GM19328 (cell line): ENCODE measurements at regions not wholly inside any gene's neighbourhood (a gene's known extent, or its start where the extent isn't known, plus 50 kb on each side); places are given as distances from the start of the nearest gene placed in this dataset.
"Not testable (repeated sequence)": the region's sequence is repeated elsewhere in the genome, so short reads cannot be mapped to it uniquely, and the experiment has no call there.

ENCODE experiments used
- ATAC-seq: cut with Tn5 transposase; IDR thresholded peaks from one replicate; pipeline ENCODE4 v1.9.1; 2021; ENCODE audit warnings: mild to moderate bottlenecking, moderate library complexity; ENCODE audit not compliant: unreplicated experiment

DNA sequence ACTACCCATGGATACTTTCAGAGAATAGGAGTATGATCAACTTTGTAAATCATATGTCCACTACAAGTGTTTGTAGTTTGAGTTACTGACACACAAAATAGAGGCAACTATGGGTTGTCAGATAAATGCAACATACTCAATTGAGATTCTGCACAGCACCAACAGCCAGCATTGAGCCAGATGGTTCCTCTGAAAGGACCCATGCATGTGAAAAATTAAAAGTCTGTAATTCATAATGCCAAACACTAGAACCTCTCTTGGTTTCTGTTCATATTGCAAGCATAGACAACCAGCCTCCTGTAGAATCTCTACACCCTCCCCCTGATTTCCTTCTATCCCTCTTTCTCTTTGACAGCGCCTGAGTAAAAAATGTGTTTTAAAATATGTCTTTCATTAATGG is 831.0 kb downstream of the C12orf50 start:
- no peak for ATAC-seq

DNA sequence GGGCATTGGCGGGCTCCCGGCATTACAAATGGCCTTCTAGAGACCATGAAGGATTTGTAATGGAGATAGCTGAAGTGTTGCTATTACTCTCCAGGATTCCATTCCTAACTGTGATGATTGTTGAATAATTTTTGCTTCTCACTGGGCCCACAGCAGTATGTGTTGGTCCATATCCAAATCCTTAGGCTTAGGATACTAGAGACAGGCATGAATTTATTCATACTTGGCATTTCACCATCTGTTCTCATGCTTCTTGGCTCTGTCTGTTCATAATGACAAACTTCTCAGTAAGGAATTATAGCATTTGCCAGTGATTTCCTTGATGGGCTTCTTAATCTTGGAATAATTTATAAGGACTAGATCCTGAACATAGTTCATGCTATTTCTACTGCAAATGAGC is 832.9 kb downstream of the C12orf50 start:
- no peak for ATAC-seq

DNA sequence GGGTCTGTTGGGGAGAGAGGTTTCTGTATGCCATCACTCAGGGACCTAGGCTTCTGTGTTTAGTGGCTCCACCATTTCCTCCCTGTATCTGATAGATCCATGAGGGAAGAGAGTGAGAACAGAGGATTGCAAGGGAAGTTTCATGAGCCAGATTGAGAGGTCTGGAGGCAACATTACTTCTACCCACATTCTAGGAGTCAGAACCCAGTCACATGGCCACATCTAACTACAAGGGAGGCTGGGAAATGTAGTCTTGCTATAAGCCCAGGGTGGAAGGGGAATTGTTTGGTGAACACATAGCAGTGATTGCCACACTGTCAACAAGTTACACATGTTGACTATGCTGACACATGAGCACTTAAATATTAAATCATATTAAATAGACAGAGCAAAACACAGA is 834.8 kb downstream of the C12orf50 start:
- not testable (repeated sequence) for ATAC-seq

DNA sequence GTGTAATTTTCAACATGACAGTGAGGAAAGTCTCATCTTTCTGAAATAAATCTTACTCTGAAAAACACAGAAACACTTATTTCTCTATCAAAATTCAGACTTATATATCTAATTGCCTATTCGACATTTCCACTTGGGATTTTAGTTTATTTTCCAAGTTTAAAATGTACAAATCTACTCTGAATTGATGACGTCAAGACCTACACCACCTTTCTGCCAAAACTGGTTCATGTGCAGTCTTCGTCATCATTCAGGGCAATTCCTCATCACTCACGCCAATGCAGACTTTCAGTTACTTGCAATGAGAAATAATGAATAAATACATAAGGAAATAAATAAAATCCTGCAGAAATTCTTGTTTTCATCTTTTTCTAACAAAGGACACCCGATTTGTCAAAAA is 843.8 kb downstream of the C12orf50 start:
- no peak for ATAC-seq

DNA sequence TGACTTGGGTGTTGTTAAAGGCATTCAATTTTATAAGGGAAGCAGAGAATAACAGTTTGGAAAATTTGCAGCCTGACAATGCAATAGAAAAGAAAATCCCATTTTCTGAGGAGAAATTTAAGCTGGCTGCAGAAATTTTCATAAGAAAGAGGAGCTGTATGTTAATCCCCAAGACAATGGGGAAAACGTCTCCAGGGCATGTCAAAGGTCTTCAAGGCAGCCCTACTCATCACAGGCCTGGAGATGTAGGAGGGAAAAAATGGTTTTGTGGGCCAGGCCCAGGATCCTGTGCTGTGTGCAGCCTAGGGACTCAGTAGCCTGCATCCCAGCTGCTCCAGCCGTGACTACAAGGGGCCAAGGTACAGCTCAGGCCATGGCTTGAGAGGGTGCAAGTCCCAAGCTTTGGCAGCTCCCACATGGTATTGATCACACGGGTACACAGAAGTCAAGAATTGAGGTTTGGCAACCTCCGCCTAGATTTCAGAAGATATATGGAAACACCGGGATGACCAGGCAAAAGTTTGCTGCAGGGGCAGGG is 846.4 kb downstream of the C12orf50 start:
- ATAC-seq, result no peak

DNA sequence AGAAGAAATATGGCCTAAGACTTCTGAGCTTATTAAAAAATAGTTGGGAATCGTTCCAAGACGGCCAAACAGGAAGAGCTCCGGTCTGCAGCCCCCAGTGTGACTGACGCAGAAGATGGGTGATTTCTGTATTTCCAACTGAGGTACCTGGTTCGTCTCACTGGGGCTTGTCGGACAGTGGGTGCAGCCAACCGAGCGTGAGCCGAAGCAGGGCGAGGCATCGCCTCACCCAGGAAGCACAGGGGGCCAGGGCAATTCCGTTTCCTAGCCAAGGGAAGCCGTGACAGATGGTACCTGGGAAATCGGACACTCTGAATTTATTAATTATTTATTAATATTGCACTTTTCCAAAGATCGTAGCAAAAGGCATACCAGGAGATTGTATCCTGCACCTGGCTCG is 857.8 kb downstream of the C12orf50 start:
- no peak for ATAC-seq

DNA sequence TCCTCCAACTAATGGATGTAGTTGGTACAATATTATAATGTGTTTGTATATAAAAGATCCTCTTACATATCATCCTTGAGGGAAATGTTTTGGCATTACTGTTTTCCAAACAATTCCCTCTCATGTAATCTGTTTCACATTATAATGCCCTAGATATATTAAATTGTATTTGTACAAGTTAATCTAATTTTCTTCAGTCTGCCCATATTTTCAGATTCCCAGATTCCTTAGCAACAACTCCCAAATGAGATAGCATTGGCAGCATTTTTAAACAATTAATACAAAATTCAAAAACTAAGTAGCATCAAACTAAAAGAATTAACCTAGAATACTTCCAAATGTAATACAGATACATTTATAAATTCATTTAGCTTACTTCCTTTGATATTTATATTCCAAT is 860.2 kb downstream of the C12orf50 start:
- no peak for ATAC-seq

DNA sequence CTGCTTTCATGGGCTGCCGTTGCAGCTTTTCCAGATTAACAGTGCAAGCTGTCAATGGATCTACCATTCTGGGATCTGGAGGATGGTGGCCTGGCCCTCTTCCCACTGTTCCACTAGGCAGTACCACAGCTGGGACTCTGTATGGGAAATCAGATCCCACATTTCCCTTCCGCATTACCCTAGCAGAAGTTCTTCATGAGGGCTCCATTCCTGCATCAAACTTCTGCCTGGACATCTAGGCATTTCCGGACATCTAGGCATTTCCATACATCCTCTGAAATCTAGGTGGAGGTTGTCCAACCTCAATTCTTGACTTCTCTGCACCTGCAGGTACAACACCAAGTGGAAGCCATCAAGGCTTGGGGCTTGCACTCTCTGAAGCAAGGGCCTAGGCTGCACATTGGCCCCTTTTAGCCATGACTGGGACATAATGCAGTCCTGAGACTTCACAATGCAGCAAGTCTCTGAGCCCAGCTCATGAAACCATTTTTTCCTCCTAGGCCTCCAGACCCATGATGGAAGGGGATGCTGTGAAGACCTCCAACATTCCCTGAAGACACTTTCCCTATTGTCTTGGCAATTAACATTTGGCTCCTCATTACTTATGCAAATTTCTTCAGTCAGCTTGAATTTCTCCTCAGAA is 863.3 kb downstream of the C12orf50 start:
- ATAC-seq, result no peak

DNA sequence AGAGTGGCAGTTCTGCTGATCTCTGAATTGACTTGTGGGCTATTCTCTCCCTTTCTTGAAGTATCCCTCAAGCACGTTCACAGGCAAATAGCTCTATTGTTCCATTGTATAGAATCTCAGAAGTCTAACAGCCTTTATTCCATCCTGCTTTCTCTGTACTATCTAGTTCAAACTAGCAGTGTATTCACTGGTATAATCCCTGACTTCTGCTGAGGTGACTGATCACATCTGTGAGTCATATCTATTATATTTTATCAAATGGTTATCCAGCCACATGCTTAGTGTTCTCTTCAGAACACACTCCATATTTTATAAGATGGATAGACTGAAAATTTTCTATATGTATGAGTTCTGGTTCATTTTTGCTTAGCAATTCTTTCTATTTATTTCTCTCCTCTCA is 866.1 kb downstream of the C12orf50 start:
- no peak for ATAC-seq

DNA sequence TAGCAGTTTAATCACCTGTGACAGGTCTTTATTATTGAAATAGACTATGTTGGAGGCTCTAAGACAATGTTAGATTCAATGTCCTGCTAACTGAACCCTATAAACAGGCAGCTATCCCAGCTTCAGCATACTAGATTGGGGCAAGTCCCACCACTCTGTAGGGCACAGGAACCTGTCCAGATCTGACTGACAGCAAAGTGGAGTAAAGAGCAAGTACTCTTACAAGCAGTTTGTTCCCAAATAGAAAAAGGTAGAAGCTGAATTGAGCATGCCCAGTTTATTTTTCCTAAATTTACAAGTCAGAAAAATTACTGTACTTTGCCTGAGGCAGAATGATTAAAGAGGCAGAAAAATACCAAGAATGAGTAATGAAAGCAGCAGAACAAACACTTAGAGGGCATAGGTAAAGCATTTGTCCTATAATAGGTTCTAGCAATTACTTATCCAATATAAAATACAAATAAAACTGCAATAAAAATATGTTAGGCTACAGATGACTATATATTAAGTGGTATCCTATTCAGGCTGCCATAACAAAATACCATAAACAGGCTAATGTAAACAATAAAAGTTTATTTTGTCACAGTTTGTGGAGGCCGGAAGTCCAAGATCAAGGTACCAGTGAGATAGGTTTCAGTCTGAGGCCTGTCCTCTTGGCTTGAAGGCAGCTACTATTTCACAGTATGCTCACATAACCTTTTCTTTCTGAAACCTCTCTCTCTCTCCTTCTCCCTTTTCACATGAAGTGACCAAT is 868.2 kb downstream of the C12orf50 start:
- ATAC-seq, result no peak

DNA sequence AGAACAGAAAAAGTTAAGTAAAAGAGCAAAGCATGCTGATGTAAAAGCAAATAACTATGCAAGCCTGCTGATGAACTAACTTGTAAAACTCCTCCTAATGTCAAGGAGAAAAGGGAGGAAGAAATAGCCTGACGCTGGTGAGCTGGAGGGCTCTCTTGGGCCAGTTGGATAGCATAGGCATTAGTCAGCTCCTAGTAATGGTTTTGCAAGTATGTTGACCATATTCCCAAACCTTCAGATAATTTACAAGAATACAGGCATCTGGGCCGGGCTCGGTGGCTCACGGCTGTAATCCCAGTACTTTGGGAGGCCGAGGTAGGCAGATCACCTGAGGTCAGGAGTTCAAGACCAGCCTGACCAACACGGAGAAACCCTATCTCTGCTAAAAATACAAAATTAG is 871.4 kb downstream of the C12orf50 start:
- no peak for ATAC-seq

DNA sequence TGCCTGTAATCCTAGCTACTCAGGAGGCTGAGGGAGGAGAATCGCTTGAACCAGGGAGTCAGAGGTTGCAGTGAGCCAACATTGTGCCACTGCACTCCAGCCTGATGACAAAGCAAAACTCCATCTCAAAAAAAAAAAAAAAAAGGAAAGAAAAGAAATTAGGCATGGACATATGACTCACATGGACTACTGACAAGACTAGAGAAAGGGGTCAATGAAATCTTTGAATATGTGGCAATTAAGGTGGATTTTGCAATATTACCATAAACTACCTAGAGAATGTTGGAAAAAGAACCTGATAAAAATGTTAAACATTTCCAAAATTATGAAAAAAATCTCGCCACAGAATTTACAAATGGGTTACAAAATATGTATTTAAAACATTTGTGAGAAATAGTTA is 873.6 kb downstream of the C12orf50 start:
- no peak for ATAC-seq

DNA sequence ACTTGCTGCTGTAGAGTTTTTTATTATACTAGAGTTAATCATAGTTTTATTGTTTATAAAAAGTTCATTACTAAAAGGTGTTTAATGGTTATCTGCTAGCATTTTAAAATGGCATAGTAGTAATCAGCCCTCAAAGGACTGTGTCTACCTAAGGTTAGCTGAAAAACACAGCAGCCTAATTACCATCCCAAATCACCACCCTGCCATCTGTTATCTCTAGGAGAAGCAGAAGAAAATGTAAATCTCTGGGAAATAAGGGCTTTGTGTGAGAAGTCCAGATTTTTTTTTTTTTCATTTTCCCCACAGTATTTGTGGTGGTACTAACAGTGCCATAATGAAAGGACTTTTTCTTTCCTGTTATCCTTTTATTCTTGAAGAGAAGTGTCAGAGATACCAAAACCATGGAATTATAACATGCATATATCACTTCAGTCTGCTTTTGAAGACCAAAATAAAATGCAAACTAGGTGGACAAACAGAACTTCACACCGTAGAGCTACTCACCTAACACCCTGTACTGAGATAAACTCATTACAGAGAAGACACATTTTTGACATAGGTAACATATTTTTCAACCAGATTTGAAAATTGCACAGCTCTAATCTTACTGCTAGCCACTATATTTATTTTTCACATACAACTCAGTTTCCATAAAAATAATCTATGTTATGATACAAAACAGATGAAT is 876.2 kb downstream of the C12orf50 start:
- no peak for ATAC-seq

DNA sequence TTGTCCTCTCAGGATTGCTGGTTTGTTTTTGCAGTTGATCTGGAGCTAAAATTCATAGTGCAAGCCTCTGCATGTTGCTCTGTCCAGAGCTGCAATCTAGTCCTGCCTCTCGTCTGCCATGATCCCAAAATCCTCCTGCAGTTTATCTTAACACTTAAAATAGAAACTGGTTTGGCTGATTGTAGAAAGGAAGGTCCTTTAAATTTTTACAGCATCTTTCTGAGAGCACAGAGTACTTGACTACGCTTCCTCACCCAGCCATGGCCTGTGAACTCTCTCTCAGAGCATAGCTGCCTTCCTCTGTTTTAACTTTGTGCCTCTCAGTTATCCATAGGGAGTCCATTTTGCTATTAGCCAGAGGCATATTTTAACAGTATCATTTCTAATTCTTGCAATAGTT is 877.1 kb downstream of the C12orf50 start:
- ATAC-seq, result no peak

DNA sequence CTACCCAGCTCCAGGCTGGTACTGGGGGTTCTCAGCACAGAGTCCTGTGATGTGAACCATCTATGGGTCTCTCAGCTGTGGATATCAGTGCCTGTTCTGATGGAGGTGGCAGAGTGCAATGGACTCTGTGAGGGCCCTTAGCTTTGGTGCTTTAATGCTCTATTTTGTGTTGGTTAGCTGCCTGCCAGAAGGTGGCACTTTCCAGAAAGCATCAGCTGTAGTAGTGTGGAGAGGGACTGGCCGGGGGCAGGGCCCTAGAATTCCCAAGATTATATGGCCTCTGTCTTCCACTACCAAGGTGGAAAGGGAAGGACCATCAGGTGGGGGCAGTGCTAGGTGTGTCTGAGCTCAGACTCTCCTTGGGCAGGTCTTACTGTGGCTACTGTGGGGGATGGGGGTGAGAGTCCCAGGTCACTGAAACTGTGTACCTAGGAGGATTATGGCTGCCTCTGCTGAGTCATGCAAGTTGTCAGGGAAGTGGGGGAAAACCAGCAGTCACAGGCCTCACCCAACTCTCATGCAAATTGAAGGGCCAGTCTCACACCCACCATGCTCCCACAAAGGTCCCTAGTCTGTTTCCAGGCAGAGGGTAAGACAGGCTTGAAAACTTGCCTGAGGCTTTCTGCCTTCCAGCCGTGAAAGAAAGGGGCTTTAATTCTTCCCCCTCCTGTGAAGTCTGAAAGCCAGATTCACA is 878.1 kb downstream of the C12orf50 start:
- ATAC-seq, result peak; percentile 79

DNA sequence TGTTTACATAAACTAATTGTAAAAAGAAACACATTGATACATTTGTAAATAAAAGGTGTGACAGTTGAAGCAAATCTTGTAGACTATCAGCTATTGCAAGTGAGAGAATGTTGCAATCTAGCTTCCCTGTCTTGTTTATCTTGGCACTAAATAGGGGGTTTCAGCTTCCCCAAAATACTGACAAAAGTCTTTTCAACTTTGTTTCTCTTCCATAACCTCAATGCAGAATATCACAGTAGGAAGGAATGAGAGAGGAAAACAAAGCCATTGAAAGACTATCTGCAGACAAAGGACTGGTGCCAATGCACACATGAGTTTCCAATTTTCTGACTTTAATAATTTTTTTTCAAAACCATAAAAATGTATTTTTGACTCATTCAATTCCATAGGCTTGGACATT is 886.2 kb upstream of the MGAT4C start:
- ATAC-seq, result no peak

DNA sequence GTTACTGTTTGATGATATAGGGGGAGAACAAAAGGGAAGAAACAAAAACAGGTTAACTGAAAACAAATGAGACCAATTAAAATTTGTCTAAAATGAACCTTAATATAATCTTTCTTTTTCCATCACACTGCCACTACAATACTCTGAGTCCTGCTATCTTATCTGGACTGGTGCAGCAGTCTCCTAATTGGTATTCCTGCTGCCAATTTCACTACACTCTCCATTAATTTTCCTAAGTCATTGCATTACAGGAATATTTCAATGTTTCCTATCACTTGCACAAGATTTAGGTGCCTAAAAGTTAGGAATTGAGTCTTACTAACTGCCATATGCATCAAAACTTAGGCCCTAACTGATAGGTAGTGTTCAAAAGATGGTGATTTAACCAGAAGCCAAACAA is 884.9 kb upstream of the MGAT4C start:
- ATAC-seq, result no peak

DNA sequence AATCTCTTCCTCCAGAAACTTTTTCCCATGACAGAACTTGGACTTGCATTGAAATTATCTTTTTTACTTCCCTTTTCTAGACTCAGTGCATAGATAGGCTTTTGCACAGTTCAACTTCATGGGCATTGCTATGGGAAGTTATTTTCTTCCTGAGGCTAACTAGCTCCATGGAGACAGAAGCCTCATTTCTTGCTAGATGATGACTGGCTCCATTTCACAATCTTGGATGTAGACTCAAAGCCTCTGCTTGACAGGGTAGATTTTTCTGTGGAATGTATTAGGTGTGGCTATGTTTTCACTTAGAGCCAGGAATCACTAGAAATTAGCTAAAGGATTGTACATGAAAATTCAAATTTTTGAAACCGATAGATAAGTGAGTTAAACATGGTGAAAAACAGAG is 884.1 kb upstream of the MGAT4C start:
- ATAC-seq, result no peak

DNA sequence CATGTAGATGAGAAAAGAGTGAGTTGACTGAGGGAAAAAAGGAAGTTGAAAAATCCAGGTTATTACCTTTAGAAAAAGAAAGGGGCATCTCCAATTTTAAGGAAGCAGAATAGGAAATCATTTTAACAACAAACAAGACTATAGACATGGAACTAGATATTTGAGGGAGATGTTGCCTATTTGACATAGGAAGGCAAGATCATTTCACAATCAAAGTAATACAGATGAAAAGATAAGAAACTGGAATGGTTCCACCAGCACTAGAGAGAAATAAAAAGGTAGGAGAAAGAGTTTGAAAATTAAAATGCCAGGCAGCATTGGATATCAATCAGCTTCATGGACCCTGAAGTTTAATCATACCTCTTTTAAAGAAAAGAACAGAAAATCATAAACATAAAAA is 881.0 kb upstream of the MGAT4C start:
- no peak for ATAC-seq

DNA sequence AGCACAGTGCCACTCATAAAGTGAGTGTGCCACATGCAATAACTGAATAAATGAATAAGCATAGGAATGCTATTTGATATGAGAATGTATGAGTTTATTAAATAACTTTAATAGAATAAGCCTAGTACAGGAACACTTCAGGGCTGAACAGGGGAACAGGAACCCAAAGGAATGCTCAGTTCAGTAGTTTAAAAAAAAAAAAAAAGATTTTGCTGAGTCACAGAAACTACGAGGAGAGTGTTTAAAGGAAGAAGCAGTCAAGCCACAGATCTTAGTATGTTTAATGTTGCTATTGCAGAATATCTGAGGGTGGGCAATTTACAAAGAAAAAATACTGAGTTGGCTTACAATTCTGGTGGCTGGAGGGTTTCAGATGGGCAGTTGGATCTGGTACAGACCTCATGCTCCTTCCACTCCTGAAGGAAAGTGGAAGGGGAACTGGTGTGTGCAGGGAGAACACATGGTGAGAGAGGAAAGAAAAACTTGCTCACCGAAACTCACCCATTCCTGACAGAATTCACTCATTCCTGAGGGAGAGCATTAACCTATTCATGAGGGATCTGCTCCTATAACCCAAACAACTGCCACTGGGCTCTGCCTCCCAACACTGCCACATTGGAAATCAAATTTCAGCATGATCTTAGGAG is 880.3 kb upstream of the MGAT4C start:
- ATAC-seq, result no peak

DNA sequence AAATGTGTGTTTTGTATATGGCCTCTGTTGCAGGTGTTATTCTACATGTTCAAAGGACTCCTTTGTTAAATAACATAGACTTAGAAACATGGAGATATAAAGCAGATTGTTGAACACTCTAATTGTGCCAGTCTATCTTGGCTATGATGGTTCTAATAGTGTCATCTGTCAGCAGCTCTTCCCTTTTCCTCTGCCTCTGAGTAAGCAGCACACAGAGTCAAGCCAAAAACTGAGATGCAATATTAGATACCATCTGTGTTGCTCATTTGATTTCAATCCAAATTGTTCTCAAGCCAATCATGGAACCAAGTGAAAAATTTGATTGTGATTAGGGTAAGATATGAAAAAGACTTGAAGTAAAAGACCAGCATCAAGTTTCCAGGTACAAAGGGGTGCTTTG is 871.1 kb upstream of the MGAT4C start:
- no peak for ATAC-seq
